ENCODE measurements at regions not wholly inside any gene's neighbourhood (a gene's known extent, or its start where the extent isn't known, plus 50 kb on each side); places are given as distances from the start of the nearest gene placed in this dataset.

- peaks cover 0 to 3% (median 0%) of the 10 kb centered on the region in 12 donors for H3K9me3 ChIP-seq
- intact Hi-C loops (cut with DNase I): no loop called here
- H3K36me3 ChIP-seq: no peaks in the 10 kb centered on the region
- no peaks in the 10 kb centered on the region for H3K4me1 ChIP-seq
- 26 to 37% (median 32%) methylated on average over 11 of the region's 11 CpGs for WGBS, 4 donors
- no peak for DNase-seq
- H3K27me3 ChIP-seq: peaks cover 0 to 31% (median 0%) of the 10 kb centered on the region in 9 donors
- ATAC-seq: no peak
- no peak overlapping the region for H3K27ac ChIP-seq
- TF ChIP-seq CTCF (IDR thresholded peaks at IDR 0.05) (no peak), POLR2A (IDR thresholded peaks at IDR 0.05) (no peak)
- H3K4me3 ChIP-seq: no peak overlapping the region
Observed at GRCh38 chr12:130266751-130267150, 70.9 kb upstream of the PIWIL1 start.

DNA sequence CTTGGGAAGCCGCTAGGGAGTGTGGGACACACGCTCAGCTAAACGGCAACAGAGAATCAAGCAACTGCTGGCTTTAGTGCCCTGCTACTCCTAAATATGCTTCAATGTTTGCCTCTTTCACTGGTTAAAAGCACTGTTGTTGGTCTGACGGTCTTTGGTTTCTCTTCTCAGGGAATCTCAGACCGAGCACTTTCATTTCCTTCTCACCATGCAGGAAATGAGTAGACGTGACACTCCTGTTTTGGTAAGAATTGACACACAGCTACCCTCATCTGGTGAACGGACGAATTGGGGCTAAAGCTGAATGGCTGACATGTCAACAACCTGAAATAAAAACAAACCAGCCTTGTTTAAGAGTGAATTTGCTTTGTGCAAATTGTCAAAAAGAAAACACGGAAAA lies 57.5 kb upstream of the PIWIL1 start:
- DNase-seq (no peak), ATAC-seq (no peak)
- H3K4me3 ChIP-seq: peak overlapping the region in 3 of 12 donors; percentile 13 to 25 (median 22)
- TF ChIP-seq CTCF (IDR thresholded peaks at IDR 0.05) (no peak), POLR2A (IDR thresholded peaks at IDR 0.05) (no peak)
- H3K9me3 ChIP-seq: peaks cover 0 to 13% (median 0%) of the 10 kb centered on the region in 12 donors
- WGBS, 4 donors: 40 to 48% (median 43%) methylated on average over 9 of the region's 9 CpGs
- peaks cover 0 to 10% (median 0%) of the 10 kb centered on the region in 9 donors for H3K27me3 ChIP-seq
- no peaks in the 10 kb centered on the region for H3K36me3 ChIP-seq
- H3K27ac ChIP-seq: no peak overlapping the region
- intact Hi-C loops (cut with DNase I): no loop called here
- H3K4me1 ChIP-seq: no peaks in the 10 kb centered on the region

- Histone ChIP-seq H3K4me1 (no peaks in the 10 kb centered on the region), H3K4me3 (peak overlapping the region in 2 of 12 donors; percentile 10 to 31), H3K36me3 (no peaks in the 10 kb centered on the region), H3K27me3 (peaks cover 0 to 7% (median 0%) of the 10 kb centered on the region in 9 donors), H3K27ac (no peak overlapping the region), H3K9me3 (peaks cover 0 to 13% (median 0%) of the 10 kb centered on the region in 12 donors)
- no peak for DNase-seq
- ATAC-seq: no peak
- intact Hi-C loops (cut with DNase I): no loop called here
- no peak for TF ChIP-seq POLR2A (IDR thresholded peaks at IDR 0.05)
- no peak for TF ChIP-seq CTCF (IDR thresholded peaks at IDR 0.05)
- 78 to 81% (median 80%) methylated on average over 11 of the region's 11 CpGs for WGBS, 4 donors
Observed at GRCh38 chr12:130280742-130281141, 56.9 kb upstream of the PIWIL1 start.

DNA sequence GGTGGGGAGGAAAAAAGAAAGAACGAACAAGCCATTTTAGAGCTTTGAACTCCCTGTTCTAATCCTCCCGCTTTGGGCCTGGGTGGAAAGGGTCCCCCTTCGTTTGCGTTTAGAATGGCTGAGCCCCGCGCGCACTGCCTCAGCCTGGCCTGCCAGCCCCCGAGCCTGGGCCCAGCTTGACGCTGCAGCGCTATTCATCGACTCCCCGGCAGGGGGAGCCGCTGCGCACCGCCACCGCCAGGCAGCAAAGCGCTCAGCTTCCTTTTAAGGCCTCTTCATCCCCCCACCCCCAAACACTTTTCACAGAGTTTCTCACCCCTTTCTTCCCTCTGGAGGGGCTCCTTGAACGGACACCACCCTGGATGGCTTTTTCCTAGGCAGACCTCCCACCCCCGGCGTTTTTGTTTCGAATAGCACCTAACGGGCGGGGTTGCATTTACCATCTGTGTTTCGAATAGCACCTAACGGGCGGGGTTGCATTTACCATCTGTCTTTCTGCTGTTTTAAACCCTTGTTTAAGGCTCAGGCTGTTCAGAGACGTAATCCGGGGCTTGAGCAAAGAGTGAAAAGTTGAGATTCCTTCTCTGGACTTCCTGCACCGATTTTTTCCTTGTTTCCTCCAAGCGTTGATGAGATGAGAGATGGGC lies 56.4 kb upstream of the PIWIL1 start:
- 35 to 44% (median 41%) methylated on average over 30 of the region's 30 CpGs for WGBS, 4 donors
- Histone ChIP-seq H3K4me3 (peak overlapping the region in 2 of 12 donors; percentile 10 to 31), H3K4me1 (no peaks in the 10 kb centered on the region), H3K9me3 (peaks cover 0 to 13% (median 0%) of the 10 kb centered on the region in 12 donors), H3K27me3 (peaks cover 0 to 7% (median 0%) of the 10 kb centered on the region in 9 donors), H3K36me3 (no peaks in the 10 kb centered on the region), H3K27ac (no peak overlapping the region)
- intact Hi-C loops (cut with DNase I): no loop called here
- TF ChIP-seq POLR2A (IDR thresholded peaks at IDR 0.05): no peak
- peak in 11 of 12 donors; percentile 32 to 75 (median 49) for TF ChIP-seq CTCF (IDR thresholded peaks at IDR 0.05)
- ATAC-seq: peak in 1 of 4 donors; percentile 50
- no peak for DNase-seq

All from heart left ventricle (tissue), 16 donors.